Endothelial cell of umbilical vein (primary cell): ENCODE measurements at regions not wholly inside any gene's neighbourhood (a gene's known extent, or its start where the extent isn't known, plus 50 kb on each side); places are given as distances from the start of the nearest gene placed in this dataset.

Source experiments
- BruUV-seq: library from RNA; stranded (reverse); fragments of 400-500 nt; replicated peaks from 2 replicates; lab custom pipeline; 2021; lab: Mats Ljungman, UMichigan
- CTCF ChIA-PET: fragments of 300-600, 350-600 bp; sonication (Branson Sonifier 250); formaldehyde crosslinking; loops from one replicate; lab custom pipeline; 2021; ENCODE audit warnings: antibody characterized with exemption, inconsistent platforms; lab: Charles Lee
- POLR2A ChIA-PET: fragments of 300-600, 350-600 bp; sonication (Branson Sonifier 250); formaldehyde crosslinking; loops from one replicate; lab custom pipeline; 2021; ENCODE audit warnings: antibody characterized with exemption, inconsistent platforms; lab: Charles Lee
- DNase-seq: peaks from one replicate; pipeline ENCODE4 v3.0.0-alpha.2; 2011; ENCODE audit warnings: low read depth, low spot score
- FAIRE-seq: peaks from 2 replicates; lab custom pipeline; 2011; peaks lifted over from hg19 to GRCh38; lab: Jason Lieb, UNC
- H2AFZ ChIP-seq: 2 replicates; pipeline ENCODE4 v1.6.0; 2012; ENCODE audit warnings: low read depth, low read length, control low read depth, inconsistent platforms
- H3K27ac ChIP-seq: 2 replicates; pipeline ENCODE4 v1.5.1; 2011; ENCODE audit warnings: low read depth, mild to moderate bottlenecking, control low read depth, low read length, moderate library complexity; ENCODE audit not compliant: insufficient read depth
- H3K27me3 ChIP-seq, 2 experiments: 2 replicates each; pipeline versions ENCODE4 v1.6.0 to v1.6.1; 2011; ENCODE audit warnings: low read length in 2 of 2, mixed read lengths in 1 of 2; ENCODE audit not compliant: control insufficient read depth in 2 of 2, insufficient read depth in 2 of 2
- H3K36me3 ChIP-seq, 2 experiments: 2 replicates in 1 of 2; 3 replicates in 1 of 2; pipeline ENCODE4 v1.5.1; 2011; ENCODE audit warnings: low read length in 2 of 2, mild to moderate bottlenecking in 1 of 2, moderate library complexity in 1 of 2; ENCODE audit not compliant: control insufficient read depth in 2 of 2, insufficient read depth in 2 of 2; ENCODE audit errors: extremely low read depth in 1 of 2
- H3K4me1 ChIP-seq: 3 replicates; pipeline ENCODE4 v1.5.1; 2011; ENCODE audit warnings: mild to moderate bottlenecking, low read length; ENCODE audit not compliant: control insufficient read depth, insufficient read depth; ENCODE audit errors: extremely low read depth
- H3K4me2 ChIP-seq: 2 replicates; pipeline ENCODE4 v1.6.1; 2011; ENCODE audit warnings: low read length, control low read depth, mixed read lengths; ENCODE audit not compliant: insufficient read depth
- H3K4me3 ChIP-seq, 3 experiments: fragments of 200-600 bp in 1 of 3; sonication (generic), shearing (Covaris generic) in 1 of 3; replicated peaks in 1 of 3; 2 replicates each; pipeline ENCODE4 v1.5.1; 2011 to 2016; ENCODE audit warnings: control low read depth in 3 of 3, low read length in 3 of 3, mild to moderate bottlenecking in 2 of 3, inconsistent platforms in 1 of 3, low read depth in 1 of 3, moderate library complexity in 1 of 3; ENCODE audit not compliant: insufficient read depth in 1 of 3
- H3K79me2 ChIP-seq: 2 replicates; pipeline ENCODE4 v1.6.0; 2012; ENCODE audit warnings: low read length, inconsistent platforms; ENCODE audit not compliant: control insufficient read depth, insufficient read depth
- H3K9ac ChIP-seq: replicated peaks from 2 replicates; pipeline ENCODE3; 2011; ENCODE audit warnings: low read length, control low read depth; ENCODE audit not compliant: insufficient read depth; ENCODE audit errors: extremely low read depth
- H3K9me1 ChIP-seq: replicated peaks from 3 replicates; pipeline ENCODE4 v1.6.0; 2011; ENCODE audit warnings: mild to moderate bottlenecking, low read length; ENCODE audit not compliant: control insufficient read depth, insufficient read depth; ENCODE audit errors: extremely low read depth
- H3K9me3 ChIP-seq: replicated peaks from 2 replicates; pipeline ENCODE4 v1.5.1; 2012; ENCODE audit warnings: low read length, inconsistent platforms; ENCODE audit not compliant: control insufficient read depth, insufficient read depth
- H4K20me1 ChIP-seq: replicated peaks from 2 replicates; pipeline ENCODE3; 2011; ENCODE audit warnings: mild to moderate bottlenecking, low read length; ENCODE audit not compliant: control insufficient read depth, insufficient read depth; ENCODE audit errors: extremely low read depth
- CTCF ChIP-seq, 2 donors: IDR thresholded peaks; 1 replicate in 1 of 2; 2 replicates in 1 of 2; pipeline ENCODE4 v1.5.1; 2011; ENCODE audit warnings: low read length in 2 of 2, mild to moderate bottlenecking in 2 of 2, moderate library complexity in 2 of 2, control low read depth in 1 of 2, inconsistent platforms in 1 of 2, low read depth in 1 of 2; ENCODE audit not compliant: insufficient read depth in 1 of 2; ENCODE audit errors: extremely low read depth in 1 of 2
- EZH2 ChIP-seq: IDR thresholded peaks from 2 replicates; pipeline ENCODE4 v1.6.1; 2012; ENCODE audit warnings: borderline replicate concordance, low read depth, mild to moderate bottlenecking, moderate library complexity, low read length, inconsistent platforms; ENCODE audit not compliant: severe bottlenecking
- FOS ChIP-seq: IDR thresholded peaks from 2 replicates; pipeline ENCODE4 v1.6.1; 2011; ENCODE audit warnings: mild to moderate bottlenecking, low read length, moderate library complexity, borderline replicate concordance; ENCODE audit not compliant: insufficient read depth
- GATA2 ChIP-seq: IDR thresholded peaks from 2 replicates; pipeline ENCODE4 v1.7.0; 2011; ENCODE audit warnings: low read depth, mild to moderate bottlenecking, moderate library complexity, mixed read lengths, low read length; ENCODE audit not compliant: insufficient read length, insufficient read depth
- JUN ChIP-seq: IDR thresholded peaks from 2 replicates; pipeline ENCODE4 v1.6.1; 2011; ENCODE audit warnings: borderline replicate concordance, low read depth; ENCODE audit not compliant: insufficient read length, insufficient read depth
- MAX ChIP-seq: IDR thresholded peaks from 2 replicates; pipeline ENCODE4 v1.6.1; 2011; ENCODE audit not compliant: insufficient read depth, insufficient read length
- MYC ChIP-seq: IDR thresholded peaks from one replicate; pipeline ENCODE4 v1.6.1; 2011; ENCODE audit warnings: mild to moderate bottlenecking, low read depth, low read length
- POLR2A ChIP-seq: IDR thresholded peaks from 2 replicates; pipeline ENCODE4 v1.6.1; 2012; ENCODE audit warnings: low read depth, mild to moderate bottlenecking, control low read depth, low read length
- POLR2AphosphoS5 ChIP-seq: IDR thresholded peaks from 2 replicates; pipeline ENCODE4 v1.6.1; 2012; ENCODE audit warnings: low read depth, mild to moderate bottlenecking, control low read depth, low read length, moderate library complexity; ENCODE audit not compliant: insufficient read depth
- dilution Hi-C: fragments of 300-500 bp; cut with MboI; formaldehyde crosslinking; loops from one replicate; pipeline ENCODE4 v1.15.0; 2019; ENCODE audit warnings: low sequenced_read_pairs; ENCODE audit not compliant: extremely low pct_ligation_motif_present
- intact Hi-C: fragments of 100-400 bp; cut with micrococcal nuclease; formaldehyde crosslinking; loops from one replicate; pipeline ENCODE4 v1.10.0; 2022

GRCh38 chr11:70532731-70533130, 134.4 kb downstream of the CTTN start:
- intact Hi-C loops = no loop called here
- Histone ChIP-seq H3K4me1 (no peaks in the 10 kb centered on the region), H3K27ac (no peak overlapping the region), H3K4me2 (no peak overlapping the region), H3K27me3 (no peaks in the 10 kb centered on the region), H3K9me3 (no peaks in the 10 kb centered on the region), H2AFZ (no peak overlapping the region), H3K9ac (no peak overlapping the region), H4K20me1 (no peaks in the 10 kb centered on the region), H3K79me2 (no peaks in the 10 kb centered on the region), H3K9me1 (no peaks in the 10 kb centered on the region), H3K36me3 (no peaks in the 10 kb centered on the region), H3K4me3 (no peak overlapping the region)
- dilution Hi-C loops = no loop called here
- TF ChIP-seq GATA2 (no peak), MYC (no peak), MAX (no peak), JUN (no peak), POLR2AphosphoS5 (no peak), POLR2A (no peak), FOS (no peak), CTCF (IDR thresholded peaks at IDR 0.05; ENCODE audit: extremely low read depth in 1 of 2, insufficient read depth in 1 of 2, low read depth in 1 of 2, low read length in 2 of 2) (no peak), EZH2 (no peak)
- CTCF ChIA-PET = no interaction called here
- DNase-seq (no peak), FAIRE-seq (no peak)
- BruUV-seq = no TSS peak
- POLR2A ChIA-PET = no interaction called here
